HG03469 (cell line): ENCODE measurements at regions not wholly inside any gene's neighbourhood (a gene's known extent, or its start where the extent isn't known, plus 50 kb on each side); places are given as distances from the start of the nearest gene placed in this dataset.

Source experiments
- ATAC-seq: cut with Tn5 transposase; IDR thresholded peaks from one replicate; pipeline ENCODE4 v1.9.1; 2021; ENCODE audit warnings: mild to moderate bottlenecking, moderate library complexity, moderate number of reproducible peaks; ENCODE audit not compliant: unreplicated experiment

GRCh38 chr11:109853156-109853776, 239.9 kb upstream of the ZC3H12C start:
- ATAC-seq, result peak; percentile 82

- no peak for ATAC-seq
These were observed 238.5 kb upstream of the ZC3H12C start for GRCh38 chr11:109854731-109855130.

- no peak for ATAC-seq
These were observed 236.3 kb upstream of the ZC3H12C start for GRCh38 chr11:109856928-109857327.

GRCh38 chr11:109857637-109858036, 235.6 kb upstream of the ZC3H12C start:
- ATAC-seq, result no peak

- ATAC-seq, result no peak
These were observed 235.0 kb upstream of the ZC3H12C start for GRCh38 chr11:109858152-109858551.

- ATAC-seq, result no peak
These were observed 234.0 kb upstream of the ZC3H12C start for GRCh38 chr11:109859045-109859724.

GRCh38 chr11:109862835-109863234, 230.4 kb upstream of the ZC3H12C start:
- no peak for ATAC-seq

- ATAC-seq, result peak; percentile 90
These were observed 229.0 kb upstream of the ZC3H12C start for GRCh38 chr11:109864151-109864661.

- ATAC-seq, result peak; percentile 30
These were observed 228.2 kb upstream of the ZC3H12C start for GRCh38 chr11:109864834-109865547.

GRCh38 chr11:109865548-109866186, 227.5 kb upstream of the ZC3H12C start:
- no peak for ATAC-seq

- no peak for ATAC-seq
These were observed 225.4 kb upstream of the ZC3H12C start for GRCh38 chr11:109867784-109868183.

GRCh38 chr11:109869536-109869935, 223.7 kb upstream of the ZC3H12C start:
- no peak for ATAC-seq

- no peak for ATAC-seq
These were observed 222.9 kb upstream of the ZC3H12C start for GRCh38 chr11:109870297-109870696.

GRCh38 chr11:109877043-109877442, 216.1 kb upstream of the ZC3H12C start:
- ATAC-seq, result no peak

- no peak for ATAC-seq
These were observed 208.7 kb upstream of the ZC3H12C start for GRCh38 chr11:109884501-109884900.

- ATAC-seq, result no peak
These were observed 208.2 kb upstream of the ZC3H12C start for GRCh38 chr11:109885006-109885405.

GRCh38 chr11:109892321-109892794, 200.8 kb upstream of the ZC3H12C start:
- no peak for ATAC-seq

- ATAC-seq, result no peak
These were observed 198.9 kb upstream of the ZC3H12C start for GRCh38 chr11:109894242-109894641.

- ATAC-seq, result no peak
These were observed 194.6 kb upstream of the ZC3H12C start for GRCh38 chr11:109898592-109898991.

- no peak for ATAC-seq
These were observed 190.3 kb upstream of the ZC3H12C start for GRCh38 chr11:109902764-109903433.

GRCh38 chr11:109911488-109911887, 181.7 kb upstream of the ZC3H12C start:
- peak; percentile 47 for ATAC-seq
